AG04449 (cell line): ENCODE measurements at regions not wholly inside any gene's neighbourhood (a gene's known extent, or its start where the extent isn't known, plus 50 kb on each side); places are given as distances from the start of the nearest gene placed in this dataset.

Source experiments
- CTCF ChIA-PET: fragments of 350-600 bp; formaldehyde crosslinking; extraction: SDS; loops from one replicate; lab custom pipeline; 2021; ENCODE audit warnings: antibody characterized with exemption; lab: Yijun Ruan, JAX
- POLR2A ChIA-PET: fragments of 400-600, 350-600 bp; formaldehyde crosslinking; extraction: SDS; loops from one replicate; lab custom pipeline; 2020; ENCODE audit warnings: antibody characterized with exemption, inconsistent platforms; lab: Yijun Ruan, JAX
- DNase-seq: peaks from one replicate; pipeline ENCODE4 v3.0.0-alpha.2; 2010; ENCODE audit warnings: low read depth, low spot score
- H3K4me3 ChIP-seq: 2 replicates; pipeline ENCODE4 v1.5.1; 2011; ENCODE audit warnings: low read depth, mild to moderate bottlenecking, control low read depth, low read length
- TF ChIP-seq, protein P1 (sequence below): IDR thresholded peaks from one replicate; pipeline ENCODE4 v1.5.1; 2011; ENCODE audit warnings: mild to moderate bottlenecking, moderate library complexity, low read length, control low read depth, inconsistent platforms; ENCODE audit not compliant: insufficient read depth; ENCODE audit errors: missing control alignments

DNA sequence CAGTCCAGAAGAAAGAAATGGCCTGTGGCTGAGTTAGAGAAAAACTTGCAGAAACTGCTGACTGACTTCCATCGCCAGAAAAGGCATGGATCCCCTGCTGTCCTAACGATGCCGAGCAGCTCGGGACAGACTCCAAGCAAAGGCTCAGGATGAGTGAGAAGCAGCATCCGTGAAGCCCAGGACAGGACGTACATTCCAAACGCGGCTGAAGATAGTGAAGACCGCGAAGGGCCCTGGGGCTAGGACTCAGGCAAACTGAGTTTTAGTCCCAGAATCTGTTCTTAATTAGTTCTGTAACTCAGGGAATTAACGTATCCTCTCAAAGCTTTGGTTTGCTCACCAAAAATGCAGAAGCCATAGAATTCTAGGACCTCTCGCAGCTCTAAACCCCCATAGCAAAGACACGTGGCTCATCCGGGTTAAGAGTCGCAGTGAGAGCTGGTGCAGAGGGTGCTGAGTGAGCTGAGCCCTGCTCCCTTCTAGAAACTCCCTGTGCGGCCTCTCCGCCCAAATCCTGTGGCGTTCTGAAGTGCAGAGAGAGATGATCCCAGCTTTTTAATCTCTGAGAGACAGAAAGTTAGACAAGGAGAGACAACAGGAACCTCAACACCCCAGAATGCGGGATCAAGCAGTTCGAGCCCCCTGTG lies 132.9 kb upstream of the THBS2 start:
- ChIA-PET POLR2A (interaction anchor here (1.0 kb wide), 1 partner anchor 103 kb away, joined by 4 read pairs; no protein-coding TSS in a partner anchor), CTCF (interaction anchor here (0.9 to 1.0 kb wide), 2 partner anchors 16 to 41 kb away, joined by 3 to 5 read pairs; no protein-coding TSS in a partner anchor)
- no peak overlapping the region for H3K4me3 ChIP-seq
- peak; percentile 28 for DNase-seq
- TF ChIP-seq, protein P1, sequence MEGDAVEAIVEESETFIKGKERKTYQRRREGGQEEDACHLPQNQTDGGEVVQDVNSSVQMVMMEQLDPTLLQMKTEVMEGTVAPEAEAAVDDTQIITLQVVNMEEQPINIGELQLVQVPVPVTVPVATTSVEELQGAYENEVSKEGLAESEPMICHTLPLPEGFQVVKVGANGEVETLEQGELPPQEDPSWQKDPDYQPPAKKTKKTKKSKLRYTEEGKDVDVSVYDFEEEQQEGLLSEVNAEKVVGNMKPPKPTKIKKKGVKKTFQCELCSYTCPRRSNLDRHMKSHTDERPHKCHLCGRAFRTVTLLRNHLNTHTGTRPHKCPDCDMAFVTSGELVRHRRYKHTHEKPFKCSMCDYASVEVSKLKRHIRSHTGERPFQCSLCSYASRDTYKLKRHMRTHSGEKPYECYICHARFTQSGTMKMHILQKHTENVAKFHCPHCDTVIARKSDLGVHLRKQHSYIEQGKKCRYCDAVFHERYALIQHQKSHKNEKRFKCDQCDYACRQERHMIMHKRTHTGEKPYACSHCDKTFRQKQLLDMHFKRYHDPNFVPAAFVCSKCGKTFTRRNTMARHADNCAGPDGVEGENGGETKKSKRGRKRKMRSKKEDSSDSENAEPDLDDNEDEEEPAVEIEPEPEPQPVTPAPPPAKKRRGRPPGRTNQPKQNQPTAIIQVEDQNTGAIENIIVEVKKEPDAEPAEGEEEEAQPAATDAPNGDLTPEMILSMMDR, result no peak

DNA sequence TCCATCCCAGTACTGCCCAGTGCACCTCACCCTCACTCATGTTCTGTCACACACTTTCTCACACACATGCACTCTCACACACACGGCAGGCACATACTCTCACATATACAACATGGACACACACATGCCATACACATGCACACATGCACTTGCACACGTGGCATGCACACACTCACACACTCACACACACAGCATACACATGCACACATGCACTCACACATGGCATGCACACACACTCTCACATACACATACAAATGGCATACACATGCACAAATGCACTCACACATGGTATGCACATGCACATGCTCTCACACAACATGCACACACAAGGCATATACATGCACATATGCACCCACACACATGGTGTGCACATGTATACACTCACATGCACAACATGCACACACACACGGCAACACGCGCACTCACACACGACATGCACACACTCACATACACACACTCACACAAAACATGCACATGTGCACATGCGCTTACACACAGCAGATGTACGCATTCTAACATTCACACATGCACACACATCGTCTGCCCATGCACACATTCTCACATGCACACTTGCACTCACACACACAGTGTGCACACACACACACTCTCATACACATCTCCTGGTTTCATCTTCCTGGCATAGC lies 131.7 kb upstream of the THBS2 start:
- no peak for DNase-seq
- TF ChIP-seq, protein P1, result no peak
- ChIA-PET POLR2A (no interaction called here), CTCF (no interaction called here)
- H3K4me3 ChIP-seq, result no peak overlapping the region

DNA sequence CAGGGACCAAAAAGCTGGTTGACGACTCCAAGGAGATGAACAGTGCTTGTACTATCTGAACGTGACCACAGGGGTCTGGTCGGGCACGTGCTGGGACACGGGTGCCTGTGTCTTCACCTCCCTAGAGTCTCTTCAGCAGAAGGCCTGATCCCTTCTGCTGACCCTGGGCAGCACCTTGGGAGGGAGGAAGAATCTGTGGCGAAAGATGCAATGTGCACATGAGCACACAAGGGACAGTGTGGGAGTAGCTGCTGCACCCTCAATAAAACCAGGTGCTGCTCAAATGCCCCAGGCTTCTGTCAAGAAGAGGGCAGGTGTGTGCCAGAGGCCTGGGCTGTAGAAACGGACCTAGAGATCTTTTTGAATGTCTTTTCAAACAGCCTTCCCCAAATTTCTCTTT lies 130.6 kb upstream of the THBS2 start:
- TF ChIP-seq, protein P1, result no peak

DNA sequence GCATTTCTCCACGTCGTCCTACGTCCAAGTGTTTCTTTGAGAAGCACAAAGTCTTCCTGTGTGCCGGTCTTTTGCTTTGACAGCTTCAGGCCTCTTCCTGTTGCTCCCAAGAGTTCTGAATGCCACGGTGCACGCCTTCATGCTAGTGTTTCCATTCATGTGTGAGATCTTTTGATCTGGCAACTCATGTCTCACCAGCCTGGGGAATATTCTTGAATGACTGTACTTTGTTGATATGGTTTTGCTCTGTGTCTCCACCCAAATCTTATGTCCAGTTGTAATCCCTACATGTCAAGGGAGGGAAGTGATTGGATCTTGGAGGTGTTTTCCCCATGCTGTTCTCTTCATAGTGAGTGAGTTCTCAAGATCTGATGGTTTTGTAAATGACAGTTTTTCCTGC lies 129.6 kb upstream of the THBS2 start:
- TF ChIP-seq, protein P1, result no peak
- CTCF ChIA-PET, result no interaction called here
- no peak overlapping the region for H3K4me3 ChIP-seq
- no peak for DNase-seq
- POLR2A ChIA-PET, result no interaction called here

More for the DNA sequence above, 130.6 kb upstream of the THBS2 start:
- DNase-seq, result no peak
- POLR2A ChIA-PET, result no interaction called here
- CTCF ChIA-PET, result interaction anchor here (0.6 kb wide), 1 partner anchor 294 kb away, joined by 3 read pairs; no protein-coding TSS in a partner anchor
- no peak overlapping the region for H3K4me3 ChIP-seq

DNA sequence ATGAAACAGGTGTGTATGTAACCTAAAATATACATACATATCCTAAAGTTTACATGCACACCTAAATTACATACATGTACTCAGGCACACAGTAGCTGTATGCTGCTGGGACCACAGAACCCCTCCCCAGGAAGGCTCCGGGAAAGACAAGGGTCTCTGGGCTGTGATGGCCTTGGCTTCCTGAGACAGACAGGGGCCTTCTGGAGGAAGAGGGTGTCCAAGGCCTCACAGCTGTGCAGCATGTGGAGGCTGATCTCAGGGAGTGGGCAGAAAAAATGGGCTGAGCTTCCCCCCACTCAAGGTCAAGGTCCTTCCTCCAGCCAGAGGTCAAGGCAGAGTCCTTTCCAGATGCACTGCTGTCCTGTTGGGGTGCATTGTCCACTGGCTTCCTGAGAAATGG lies 129.1 kb upstream of the THBS2 start:
- CTCF ChIA-PET, result no interaction called here
- no peak overlapping the region for H3K4me3 ChIP-seq
- POLR2A ChIA-PET, result no interaction called here
- DNase-seq, result no peak
- TF ChIP-seq, protein P1, result no peak

DNA sequence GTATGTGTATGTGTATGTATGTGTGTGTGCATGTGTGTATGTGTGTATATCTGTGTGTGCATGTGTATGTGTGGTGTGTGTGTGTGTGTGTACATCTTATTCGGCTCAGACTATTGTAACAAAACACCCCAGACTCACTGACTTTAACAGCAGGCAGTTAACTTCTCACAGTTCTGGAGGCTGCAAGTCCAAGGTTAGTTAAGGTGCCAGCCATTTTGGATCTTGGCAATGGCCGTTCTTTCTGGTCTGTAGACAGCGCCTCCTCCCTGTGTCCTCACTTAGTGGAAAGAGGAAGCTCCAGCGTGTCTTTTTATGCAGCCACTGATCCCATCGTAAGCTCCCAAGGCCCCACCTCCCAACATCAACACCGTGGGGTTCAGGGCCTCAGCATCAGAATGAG lies 128.3 kb upstream of the THBS2 start:
- no peak overlapping the region for H3K4me3 ChIP-seq
- CTCF ChIA-PET, result no interaction called here
- POLR2A ChIA-PET, result no interaction called here
- TF ChIP-seq, protein P1, result no peak
- no peak for DNase-seq
